Stomach (tissue), 8 donors: ENCODE measurements at regions not wholly inside any gene's neighbourhood (a gene's known extent, or its start where the extent isn't known, plus 50 kb on each side); places are given as distances from the start of the nearest gene placed in this dataset.
A peak's percentile ranks its signal among the peaks of the same experiment; 100 is the strongest.

Experiments used
- DNase-seq, 2 donors: peaks; one replicate each; pipeline versions ENCODE4 v3.0.0 to v3.0.0-alpha.2; 2013 to 2019
- H3K27ac ChIP-seq, 5 donors: fragments of 200-600 bp in 4 of 5; sonication (generic) in 4 of 5; one replicate each; pipeline ENCODE4 v1.5.1; 2013 to 2019; ENCODE audit warnings: mild to moderate bottlenecking in 1 of 5, moderate library complexity in 1 of 5
- H3K27me3 ChIP-seq, 3 donors: fragments of 200-600 bp; sonication (generic); one replicate each; pipeline ENCODE4 v1.5.1; 2017 to 2019; ENCODE audit warnings: mixed run types in 1 of 3
- H3K36me3 ChIP-seq, 4 donors: fragments of 200-600 bp; sonication (generic); 1 replicate in 3 of 4; 2 replicates in 1 of 4; pipeline ENCODE4 v1.5.1; 2016 to 2019
- H3K4me1 ChIP-seq, 4 donors: fragments of 200-600 bp; sonication (generic); one replicate each; pipeline ENCODE4 v1.5.1; 2016 to 2019
- H3K4me3 ChIP-seq, 4 donors: fragments of 200-600 bp; sonication (generic) in 3 of 4; one replicate each; pipeline ENCODE4 v1.5.1; 2016 to 2019; ENCODE audit warnings: mild to moderate bottlenecking in 1 of 4
- H3K9me3 ChIP-seq, 4 donors: fragments of 200-600 bp; sonication (generic); one replicate each; pipeline ENCODE4 v1.5.1; 2016 to 2019
- EP300 ChIP-seq: sonication (generic); formaldehyde crosslinking; IDR thresholded peaks from one replicate; pipeline ENCODE4 v1.6.1; 2017; ENCODE audit warnings: antibody characterized with exemption
- POLR2A ChIP-seq, 4 donors: fragments of 450-650 bp; IDR thresholded peaks; one replicate each; pipeline ENCODE4 v1.6.1; 2016; ENCODE audit warnings: antibody characterized with exemption in 4 of 4, control low read depth in 2 of 4, mild to moderate bottlenecking in 1 of 4, moderate library complexity in 1 of 4
- POLR2AphosphoS5 ChIP-seq, 3 donors: sonication (generic); formaldehyde crosslinking; IDR thresholded peaks; one replicate each; pipeline ENCODE4 v1.6.1; 2016; ENCODE audit warnings: antibody characterized with exemption in 3 of 3
- WGBS, 5 donors: extraction: QIAGEN DNeasy Blood & Tissue Kit in 3 of 5; methylation state at CpG; one replicate each; pipeline versions ENCODE4 v1.1.5 to v1.1.7; 2013 to 2018; 5-methylcytosine and 5-hydroxymethylcytosine counted together
- intact Hi-C: fragments of 100-400 bp; cut with DNase I; formaldehyde crosslinking; loops from one replicate; pipeline ENCODE4 v1.15.1; 2023; ENCODE audit warnings: low total_unique reads
- TF ChIP-seq, protein P1 (sequence below), 7 experiments: fragments of 450-650 bp in 4 of 7; fragments of 200-600 bp in 3 of 7; sonication (generic) in 3 of 7; IDR thresholded peaks; one replicate each; pipeline ENCODE4 v1.5.1; 2016 to 2019; ENCODE audit warnings: antibody characterized with exemption in 7 of 7, control low read depth in 2 of 7, mild to moderate bottlenecking in 1 of 7
- donor health status: healthy with polysubstance abuse.
- donor health status: Bipolar disorder and iron deficiency.
- donor health status: healthy.

DNA sequence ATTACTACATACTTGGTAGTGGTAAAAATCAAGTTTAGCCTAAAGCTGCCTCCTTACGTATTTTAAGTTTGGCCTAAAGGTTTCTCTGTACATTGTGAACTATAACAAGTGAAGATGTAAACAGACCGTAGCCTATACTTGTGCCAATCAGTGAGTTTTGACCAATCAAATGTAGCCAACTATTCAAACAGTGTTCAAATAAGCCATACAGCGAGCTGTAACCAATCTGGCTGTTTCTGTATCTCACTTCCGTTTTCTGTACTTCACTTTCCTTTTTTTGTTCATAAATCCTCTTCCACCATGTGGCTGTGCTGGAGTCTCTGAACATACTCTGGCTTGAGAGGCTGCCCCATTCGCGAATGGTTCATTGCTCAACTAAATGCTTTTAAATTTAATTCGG lies 2504.6 kb downstream of the PCDH9 start:
- no peak for DNase-seq
- no peak overlapping the region for H3K4me3 ChIP-seq
- no peaks in the 10 kb centered on the region for H3K4me1 ChIP-seq
- no peak overlapping the region for H3K27ac ChIP-seq
- no peaks in the 10 kb centered on the region for H3K27me3 ChIP-seq
- intact Hi-C loops = no loop called here
- TF ChIP-seq EP300 = no peak
- TF ChIP-seq, protein P1, sequence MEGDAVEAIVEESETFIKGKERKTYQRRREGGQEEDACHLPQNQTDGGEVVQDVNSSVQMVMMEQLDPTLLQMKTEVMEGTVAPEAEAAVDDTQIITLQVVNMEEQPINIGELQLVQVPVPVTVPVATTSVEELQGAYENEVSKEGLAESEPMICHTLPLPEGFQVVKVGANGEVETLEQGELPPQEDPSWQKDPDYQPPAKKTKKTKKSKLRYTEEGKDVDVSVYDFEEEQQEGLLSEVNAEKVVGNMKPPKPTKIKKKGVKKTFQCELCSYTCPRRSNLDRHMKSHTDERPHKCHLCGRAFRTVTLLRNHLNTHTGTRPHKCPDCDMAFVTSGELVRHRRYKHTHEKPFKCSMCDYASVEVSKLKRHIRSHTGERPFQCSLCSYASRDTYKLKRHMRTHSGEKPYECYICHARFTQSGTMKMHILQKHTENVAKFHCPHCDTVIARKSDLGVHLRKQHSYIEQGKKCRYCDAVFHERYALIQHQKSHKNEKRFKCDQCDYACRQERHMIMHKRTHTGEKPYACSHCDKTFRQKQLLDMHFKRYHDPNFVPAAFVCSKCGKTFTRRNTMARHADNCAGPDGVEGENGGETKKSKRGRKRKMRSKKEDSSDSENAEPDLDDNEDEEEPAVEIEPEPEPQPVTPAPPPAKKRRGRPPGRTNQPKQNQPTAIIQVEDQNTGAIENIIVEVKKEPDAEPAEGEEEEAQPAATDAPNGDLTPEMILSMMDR (IDR thresholded peaks at IDR 0.05) = no peak
- WGBS, 5 donors = 84 to 89% (median 88%) methylated on average over 7 of the region's 7 CpGs
- H3K36me3 ChIP-seq = no peaks in the 10 kb centered on the region
- no peaks in the 10 kb centered on the region for H3K9me3 ChIP-seq

DNA sequence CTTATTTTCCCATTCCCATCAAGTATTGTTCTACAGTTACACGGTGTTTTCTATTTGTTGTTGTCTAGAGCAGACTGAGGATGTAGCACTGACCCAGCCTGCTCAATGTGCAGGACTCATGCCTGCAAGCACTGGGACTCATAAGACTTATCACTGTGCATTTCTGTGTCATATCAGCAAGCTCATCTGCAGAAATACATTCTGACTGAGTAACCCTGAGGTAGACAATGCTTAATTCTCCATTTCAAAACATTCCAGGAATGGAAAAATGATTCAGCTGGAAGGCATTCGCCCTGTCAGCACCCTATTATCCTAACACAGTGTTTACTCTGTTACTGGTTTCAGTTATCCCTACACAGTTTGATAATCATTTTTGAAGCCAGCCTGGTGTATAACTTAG lies 2506.4 kb downstream of the PCDH9 start:
- Histone ChIP-seq H3K4me1 (no peaks in the 10 kb centered on the region), H3K27ac (no peak overlapping the region), H3K9me3 (no peaks in the 10 kb centered on the region), H3K36me3 (no peaks in the 10 kb centered on the region), H3K4me3 (no peak overlapping the region), H3K27me3 (no peaks in the 10 kb centered on the region)
- DNase-seq = peak in 1 of 2 donors; percentile 3
- TF ChIP-seq POLR2AphosphoS5 (IDR thresholded peaks at IDR 0.05) (no peak), POLR2A (IDR thresholded peaks at IDR 0.05) (no peak), EP300 (no peak)
- TF ChIP-seq, protein P1 (IDR thresholded peaks at IDR 0.05) = no peak
- intact Hi-C loops = no loop called here
- WGBS, 5 donors = 36 to 49% (median 45%) methylated on average over 2 of the region's 2 CpGs

DNA sequence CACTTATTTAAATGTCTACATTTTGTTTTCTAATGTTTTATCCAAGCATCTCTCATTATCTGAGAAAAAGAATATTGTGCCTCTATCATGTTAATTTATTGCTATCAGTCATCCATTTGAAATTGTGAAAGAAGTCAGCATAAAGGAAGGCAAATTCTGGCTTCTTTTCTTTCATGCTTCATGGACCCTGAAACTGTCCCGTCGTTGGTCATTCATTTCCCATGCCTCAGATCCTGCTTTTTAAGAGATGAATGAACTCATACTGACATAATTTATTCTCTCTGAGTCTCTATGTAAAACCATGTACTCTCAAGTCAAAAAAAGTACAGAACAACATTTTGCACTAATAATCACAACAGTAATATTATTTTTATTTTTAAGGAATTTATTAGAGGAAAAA lies 2512.0 kb downstream of the PCDH9 start:
- H3K27ac ChIP-seq = no peak overlapping the region
- 81 to 90% (median 85%) methylated on average over 2 of the region's 2 CpGs for WGBS, 5 donors
- no peak overlapping the region for H3K4me3 ChIP-seq
- H3K27me3 ChIP-seq = no peaks in the 10 kb centered on the region
- intact Hi-C loops = no loop called here
- H3K36me3 ChIP-seq = no peaks in the 10 kb centered on the region
- DNase-seq = no peak
- H3K4me1 ChIP-seq = no peaks in the 10 kb centered on the region
- H3K9me3 ChIP-seq = no peaks in the 10 kb centered on the region
- TF ChIP-seq POLR2A (IDR thresholded peaks at IDR 0.05) = no peak
- TF ChIP-seq EP300 = no peak
- TF ChIP-seq, protein P1 (IDR thresholded peaks at IDR 0.05) = no peak
- TF ChIP-seq POLR2AphosphoS5 (IDR thresholded peaks at IDR 0.05) = no peak

DNA sequence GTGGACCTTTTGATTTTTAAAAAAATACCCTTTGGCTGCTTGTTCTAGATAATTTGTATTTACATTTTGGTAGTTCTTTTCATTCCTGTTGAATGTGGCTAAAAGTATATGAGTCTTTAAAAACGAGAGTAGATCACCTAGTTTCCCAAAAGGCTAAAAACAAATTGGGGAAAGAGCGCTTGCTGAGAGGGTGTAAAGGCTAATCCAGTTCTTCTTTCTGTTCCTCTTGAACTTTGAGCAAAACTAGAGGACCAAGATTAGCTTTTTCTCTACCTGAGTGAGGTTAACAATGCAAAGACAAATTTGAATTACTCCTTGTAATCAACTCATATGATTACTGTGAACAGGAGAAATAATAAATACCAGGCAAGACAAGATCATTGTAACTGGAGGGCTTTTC lies 2513.2 kb downstream of the PCDH9 start:
- Histone ChIP-seq H3K9me3 (peaks cover 0 to 3% (median 0%) of the 10 kb centered on the region in 4 donors), H3K36me3 (no peaks in the 10 kb centered on the region), H3K27me3 (no peaks in the 10 kb centered on the region), H3K4me1 (no peaks in the 10 kb centered on the region), H3K4me3 (no peak overlapping the region), H3K27ac (no peak overlapping the region)
- intact Hi-C loops = no loop called here
- no peak for TF ChIP-seq EP300
- no peak for TF ChIP-seq POLR2AphosphoS5 (IDR thresholded peaks at IDR 0.05)
- no peak for TF ChIP-seq POLR2A (IDR thresholded peaks at IDR 0.05)
- TF ChIP-seq, protein P1 (IDR thresholded peaks at IDR 0.05) = no peak
- WGBS, 5 donors = 27 to 42% (median 32%) methylated on average over 2 of the region's 2 CpGs
- DNase-seq = no peak
